Left lung (tissue), 4 donors: ENCODE measurements at regions not wholly inside any gene's neighbourhood (a gene's known extent, or its start where the extent isn't known, plus 50 kb on each side); places are given as distances from the start of the nearest gene placed in this dataset.

ENCODE experiments used
- ATAC-seq: fragments of 200-7000 bp; cut with Tn5 transposase; one replicate; pipeline ENCODE4 v1.9.1; 2020; ENCODE audit warnings: moderate library complexity
- DNase-seq, 4 donors: peaks; one replicate each; pipeline ENCODE4 v3.0.0-alpha.2; 2013 to 2020
- H3K27ac ChIP-seq, 2 donors: fragments of 200-600 bp; sonication (generic) in 1 of 2; one replicate each; pipeline versions ENCODE4 v1.5.0 to v1.8.0; 2020 to 2021
- H3K27me3 ChIP-seq, 2 donors: fragments of 200-600 bp; sonication (generic) in 1 of 2; one replicate each; pipeline versions ENCODE4 v1.5.0 to v1.8.0; 2020 to 2021
- H3K36me3 ChIP-seq, 2 donors: fragments of 200-600 bp; sonication (generic) in 1 of 2; one replicate each; pipeline versions ENCODE4 v1.5.0 to v1.8.0; 2020 to 2021
- H3K4me1 ChIP-seq, 2 donors: fragments of 200-600 bp; one replicate each; pipeline ENCODE4 v1.8.0; 2021
- H3K4me3 ChIP-seq, 2 donors: fragments of 200-600 bp; sonication (generic) in 1 of 2; one replicate each; pipeline versions ENCODE4 v1.5.0 to v1.8.0; 2020 to 2021; ENCODE audit warnings: mild to moderate bottlenecking in 1 of 2
- H3K9me3 ChIP-seq, 2 donors: fragments of 200-600 bp; sonication (generic) in 1 of 2; one replicate each; pipeline versions ENCODE4 v1.5.0 to v1.8.0; 2020 to 2021
- CTCF ChIP-seq, 2 donors: fragments of 200-600 bp; sonication (generic) in 1 of 2; IDR thresholded peaks; one replicate each; pipeline versions ENCODE4 v1.5.0 to v1.8.0; 2021; ENCODE audit warnings: antibody characterized with exemption in 2 of 2
- intact Hi-C, 2 donors: fragments of 100-400 bp; cut with DNase I; formaldehyde crosslinking; loops; one replicate each; pipeline versions ENCODE4 v1.11.2 to v1.14.2; 2022
- donor health status: DM: no; HTN: yes; CAD: no.
- donor health status: DM: no; HTN: no; CAD: no.

GRCh38 chr17:14953405-14953804 lies 311.7 kb downstream of the PMP22 start:
- no peak overlapping the region for H3K27ac ChIP-seq
- peaks cover 0 to 2% of the 10 kb centered on the region in 2 donors for H3K9me3 ChIP-seq

GRCh38 chr17:14950686-14951085 lies 314.4 kb downstream of the PMP22 start:
- Histone ChIP-seq H3K4me1 (no peaks in the 10 kb centered on the region), H3K36me3 (no peaks in the 10 kb centered on the region), H3K9me3 (no peaks in the 10 kb centered on the region), H3K27me3 (peaks cover 0 to 7% of the 10 kb centered on the region in 2 donors), H3K4me3 (no peak overlapping the region), H3K27ac (no peak overlapping the region)
- ATAC-seq, result no peak
- DNase-seq, result no peak
- intact Hi-C loops, result no loop called here
- TF ChIP-seq CTCF (IDR thresholded peaks at IDR 0.05), result no peak

More at GRCh38 chr17:14953405-14953804, 311.7 kb downstream of the PMP22 start:
- Histone ChIP-seq H3K27me3 (peaks cover 0 to 7% of the 10 kb centered on the region in 2 donors), H3K4me3 (no peak overlapping the region), H3K4me1 (no peaks in the 10 kb centered on the region), H3K36me3 (no peaks in the 10 kb centered on the region)
- intact Hi-C loops, result no loop called here
- DNase-seq (no peak), ATAC-seq (no peak)
- no peak for TF ChIP-seq CTCF (IDR thresholded peaks at IDR 0.05)

- TF ChIP-seq CTCF (IDR thresholded peaks at IDR 0.05), result no peak
Measured at GRCh38 chr17:14950216-14950615, 314.9 kb downstream of the PMP22 start.

GRCh38 chr17:14947671-14948070 lies 317.5 kb downstream of the PMP22 start:
- no peak overlapping the region for H3K27ac ChIP-seq
- H3K4me3 ChIP-seq, result no peak overlapping the region
- H3K36me3 ChIP-seq, result no peaks in the 10 kb centered on the region
- H3K9me3 ChIP-seq, result no peaks in the 10 kb centered on the region
- intact Hi-C loops, result no loop called here
- H3K27me3 ChIP-seq, result peaks cover 0 to 3% of the 10 kb centered on the region in 2 donors
- DNase-seq (no peak), ATAC-seq (no peak)
- TF ChIP-seq CTCF (IDR thresholded peaks at IDR 0.05), result no peak
- no peaks in the 10 kb centered on the region for H3K4me1 ChIP-seq

More at GRCh38 chr17:14950216-14950615, 314.9 kb downstream of the PMP22 start:
- Histone ChIP-seq H3K4me1 (no peaks in the 10 kb centered on the region), H3K27ac (no peak overlapping the region), H3K27me3 (peaks cover 0 to 7% of the 10 kb centered on the region in 2 donors), H3K36me3 (no peaks in the 10 kb centered on the region), H3K9me3 (no peaks in the 10 kb centered on the region), H3K4me3 (no peak overlapping the region)
- no peak for ATAC-seq
- intact Hi-C loops, result no loop called here
- DNase-seq, result no peak

- no peaks in the 10 kb centered on the region for H3K4me1 ChIP-seq
- intact Hi-C loops, result no loop called here
- no peaks in the 10 kb centered on the region for H3K36me3 ChIP-seq
- ATAC-seq, result no peak
- H3K27ac ChIP-seq, result no peak overlapping the region
- no peaks in the 10 kb centered on the region for H3K27me3 ChIP-seq
- H3K4me3 ChIP-seq, result no peak overlapping the region
- H3K9me3 ChIP-seq, result no peaks in the 10 kb centered on the region
- no peak for TF ChIP-seq CTCF (IDR thresholded peaks at IDR 0.05)
- no peak for DNase-seq
Measured at GRCh38 chr17:14946481-14946880, 318.6 kb downstream of the PMP22 start.
